ENCODE measurements at regions not wholly inside any gene's neighbourhood (a gene's known extent, or its start where the extent isn't known, plus 50 kb on each side); places are given as distances from the start of the nearest gene placed in this dataset.

GRCh38 chr18:23313379-23313778 lies 139.7 kb upstream of the RIOK3 start:
- no peak for TF ChIP-seq EZH2phosphoT487 (IDR thresholded peaks at IDR 0.05; ENCODE audit: insufficient read depth, low read depth)
- TF ChIP-seq EZH2 (IDR thresholded peaks at IDR 0.05; ENCODE audit: insufficient read depth, poor library complexity, severe bottlenecking): no peak
